Choroid plexus epithelial cell (primary cell): ENCODE measurements at regions not wholly inside any gene's neighbourhood (a gene's known extent, or its start where the extent isn't known, plus 50 kb on each side); places are given as distances from the start of the nearest gene placed in this dataset.

Source experiments
- DNase-seq: peaks from one replicate; pipeline ENCODE4 v3.0.0-alpha.2; 2010; ENCODE audit warnings: low read depth
- H3K4me3 ChIP-seq: 2 replicates; pipeline ENCODE4 v1.5.1; 2011; ENCODE audit warnings: low read depth, mild to moderate bottlenecking, control low read depth, low read length, moderate library complexity
- TF ChIP-seq, protein P1 (sequence below): conservative IDR thresholded peaks from 2 replicates; pipeline ENCODE4 v1.5.1; 2011; ENCODE audit warnings: low read depth, mild to moderate bottlenecking, control low read depth, inconsistent platforms, low read length, moderate library complexity

DNA sequence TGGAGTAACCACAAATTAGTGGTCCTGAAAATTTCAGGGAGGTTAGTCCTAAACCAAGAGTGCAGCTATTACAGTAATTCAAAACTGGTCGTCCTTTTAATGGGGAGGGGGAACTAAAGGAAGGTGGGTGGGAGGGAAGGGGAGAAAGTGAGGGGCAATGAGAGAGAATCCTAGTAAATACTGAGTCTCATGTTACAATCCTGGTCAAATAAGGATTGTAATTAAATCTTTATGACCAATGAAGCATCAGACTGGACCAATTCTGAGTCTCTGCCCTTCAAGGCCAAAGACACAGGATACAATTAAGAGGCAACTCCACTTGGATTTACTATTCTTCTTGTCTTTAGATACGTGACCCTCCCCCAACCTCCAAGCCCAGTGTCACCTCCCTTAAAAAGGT, 262.9 kb downstream of the BCL11A start:
- no peak for DNase-seq
- no peak overlapping the region for H3K4me3 ChIP-seq
- TF ChIP-seq, protein P1, sequence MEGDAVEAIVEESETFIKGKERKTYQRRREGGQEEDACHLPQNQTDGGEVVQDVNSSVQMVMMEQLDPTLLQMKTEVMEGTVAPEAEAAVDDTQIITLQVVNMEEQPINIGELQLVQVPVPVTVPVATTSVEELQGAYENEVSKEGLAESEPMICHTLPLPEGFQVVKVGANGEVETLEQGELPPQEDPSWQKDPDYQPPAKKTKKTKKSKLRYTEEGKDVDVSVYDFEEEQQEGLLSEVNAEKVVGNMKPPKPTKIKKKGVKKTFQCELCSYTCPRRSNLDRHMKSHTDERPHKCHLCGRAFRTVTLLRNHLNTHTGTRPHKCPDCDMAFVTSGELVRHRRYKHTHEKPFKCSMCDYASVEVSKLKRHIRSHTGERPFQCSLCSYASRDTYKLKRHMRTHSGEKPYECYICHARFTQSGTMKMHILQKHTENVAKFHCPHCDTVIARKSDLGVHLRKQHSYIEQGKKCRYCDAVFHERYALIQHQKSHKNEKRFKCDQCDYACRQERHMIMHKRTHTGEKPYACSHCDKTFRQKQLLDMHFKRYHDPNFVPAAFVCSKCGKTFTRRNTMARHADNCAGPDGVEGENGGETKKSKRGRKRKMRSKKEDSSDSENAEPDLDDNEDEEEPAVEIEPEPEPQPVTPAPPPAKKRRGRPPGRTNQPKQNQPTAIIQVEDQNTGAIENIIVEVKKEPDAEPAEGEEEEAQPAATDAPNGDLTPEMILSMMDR, result no peak

DNA sequence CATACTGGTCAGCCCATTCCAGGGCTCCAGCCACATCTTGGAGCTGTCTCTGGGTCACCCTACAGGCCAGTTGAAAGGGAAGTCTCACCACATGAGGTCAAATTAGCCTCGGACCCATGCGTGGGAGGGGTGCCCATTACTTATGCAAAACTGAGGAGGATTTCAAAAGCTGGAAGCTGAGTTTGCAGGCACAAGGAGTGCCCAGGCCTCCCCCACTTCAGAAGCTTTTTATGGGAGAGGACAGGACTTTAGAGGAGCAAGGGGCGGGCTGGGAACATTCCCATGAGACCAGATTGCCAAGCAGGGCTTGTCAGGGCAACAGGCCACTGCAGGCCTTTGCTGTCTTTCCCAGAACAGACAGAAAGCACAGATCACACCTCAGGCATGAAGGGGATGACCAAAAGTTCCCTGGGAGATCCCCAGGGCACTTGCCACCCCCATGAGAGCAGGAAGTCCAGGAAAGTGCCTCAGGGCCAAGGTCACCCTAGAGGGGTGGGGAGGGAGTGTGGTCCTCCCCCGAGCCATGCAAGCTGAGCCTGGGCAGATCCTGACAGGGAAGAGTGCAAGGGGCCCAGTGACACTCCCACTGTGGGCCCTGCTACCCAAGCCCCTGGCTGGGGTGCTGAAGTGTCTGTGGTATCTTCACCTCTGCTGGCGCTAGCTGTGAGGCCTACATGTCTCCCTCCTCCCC, 267.7 kb downstream of the BCL11A start:
- no peak overlapping the region for H3K4me3 ChIP-seq
- DNase-seq, result no peak
- TF ChIP-seq, protein P1, result no peak

DNA sequence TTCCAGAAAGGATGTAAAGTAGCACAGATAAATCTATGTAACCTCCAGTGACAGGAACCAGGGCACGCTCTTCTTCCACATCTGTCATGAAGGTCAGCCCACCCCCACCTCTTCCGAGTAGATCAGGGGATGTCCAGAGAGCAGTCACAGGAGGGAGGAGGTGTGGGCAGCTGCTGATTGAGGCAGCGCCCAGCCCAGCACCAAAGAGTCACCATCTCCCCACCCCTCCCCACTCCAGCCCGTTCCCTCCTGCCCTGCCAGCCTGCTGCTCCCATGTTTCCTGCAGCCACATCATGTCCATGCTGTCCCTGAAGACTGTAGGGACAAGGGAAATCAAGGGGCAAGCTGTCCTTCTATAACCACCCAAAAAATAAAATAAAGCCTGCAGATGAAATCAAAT, 269.8 kb downstream of the BCL11A start:
- no peak overlapping the region for H3K4me3 ChIP-seq
- no peak for DNase-seq
- TF ChIP-seq, protein P1, result no peak

DNA sequence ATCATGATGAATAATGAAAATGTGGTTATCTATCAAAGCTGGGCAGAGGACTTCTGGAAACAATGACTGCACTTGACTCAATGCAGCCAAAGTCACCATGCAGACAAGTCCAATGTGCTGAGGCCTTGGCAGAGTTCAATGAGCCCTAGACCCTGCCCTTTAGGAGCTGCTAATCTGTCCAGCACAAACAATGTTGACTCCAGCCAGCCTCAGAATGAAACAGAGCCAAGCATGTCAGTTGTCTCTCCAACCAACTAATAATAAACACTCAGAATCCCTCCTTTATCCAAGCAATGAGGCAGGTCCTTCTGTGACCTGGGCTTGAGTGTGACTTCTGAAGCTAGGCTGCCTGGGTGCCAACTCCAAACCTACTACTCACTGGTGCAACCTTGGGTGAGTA, 270.6 kb downstream of the BCL11A start:
- TF ChIP-seq, protein P1, result no peak
- DNase-seq, result no peak
- H3K4me3 ChIP-seq, result no peak overlapping the region

DNA sequence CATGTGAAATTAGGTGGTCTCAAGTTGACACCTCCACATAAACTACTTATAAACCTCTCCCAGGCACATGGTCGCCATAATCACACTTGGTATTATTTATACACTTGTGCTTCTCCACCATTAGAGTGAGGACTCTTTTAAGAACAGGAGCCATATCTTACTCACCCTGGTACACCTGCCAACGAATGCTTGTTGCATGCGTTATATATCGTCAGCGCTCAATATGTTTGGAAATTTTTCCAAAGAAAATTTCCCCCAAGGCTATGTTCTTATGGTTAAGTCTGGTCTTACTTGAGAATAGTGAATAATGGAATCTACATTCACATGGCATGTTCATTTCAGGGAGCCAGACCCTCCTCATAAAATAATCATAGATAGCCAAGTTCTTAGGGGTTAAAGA, 271.7 kb downstream of the BCL11A start:
- DNase-seq, result no peak
- TF ChIP-seq, protein P1, result no peak
- no peak overlapping the region for H3K4me3 ChIP-seq

DNA sequence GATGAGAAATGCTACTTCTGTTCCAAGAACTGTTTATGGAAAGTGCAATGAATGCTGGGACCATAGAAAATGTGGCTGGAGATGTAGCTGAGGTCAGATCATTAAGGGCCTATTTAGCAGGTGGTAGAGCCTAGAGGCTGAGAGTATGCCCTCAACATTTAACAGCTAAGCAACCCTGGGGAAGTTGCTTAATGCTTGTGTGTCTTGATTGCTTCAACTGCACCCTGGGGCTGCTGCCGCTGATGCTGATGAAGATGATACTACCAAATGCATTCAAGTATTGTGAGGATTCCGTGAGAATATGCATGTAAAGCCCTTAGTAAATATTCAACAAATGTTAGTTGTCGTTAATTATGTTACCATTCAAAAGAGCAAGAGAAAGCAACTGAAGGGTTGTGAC, 273.2 kb downstream of the BCL11A start:
- no peak for DNase-seq
- H3K4me3 ChIP-seq, result no peak overlapping the region
- TF ChIP-seq, protein P1, result no peak

DNA sequence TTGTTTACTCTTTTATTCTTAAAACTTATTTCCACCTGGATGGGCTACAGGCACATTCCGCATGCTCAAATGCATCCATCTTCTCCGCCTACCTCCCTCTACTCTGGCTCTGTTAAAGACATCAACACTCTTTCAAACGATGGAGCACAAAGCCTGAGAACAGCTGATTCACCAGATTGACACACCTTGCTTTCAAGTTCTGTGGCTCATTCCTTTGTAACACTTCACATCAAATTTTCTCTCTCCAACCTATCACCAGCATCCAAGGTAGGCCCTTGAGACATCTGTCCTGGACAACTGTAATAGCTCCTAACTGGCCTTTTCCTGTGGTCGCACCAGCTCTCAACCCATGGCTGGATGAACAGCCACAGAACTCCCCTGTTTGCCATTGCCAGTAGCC, 274.5 kb downstream of the BCL11A start:
- TF ChIP-seq, protein P1, result no peak
- no peak for DNase-seq

More for the DNA sequence above, 274.5 kb downstream of the BCL11A start:
- no peak overlapping the region for H3K4me3 ChIP-seq
